Neural cell (in vitro differentiated cells): ENCODE measurements at regions not wholly inside any gene's neighbourhood (a gene's known extent, or its start where the extent isn't known, plus 50 kb on each side); places are given as distances from the start of the nearest gene placed in this dataset.

ENCODE experiments used
- POLR2AphosphoS5 ChIP-seq: IDR thresholded peaks from 2 replicates; pipeline ENCODE4 v1.6.1; 2012
- TAF1 ChIP-seq: IDR thresholded peaks from 2 replicates; pipeline ENCODE4 v1.6.1; 2012; ENCODE audit warnings: low read depth

GRCh38 chr2:239466061-239466754 is 65.4 kb upstream of the HDAC4 start:
- TF ChIP-seq POLR2AphosphoS5, result no peak
- TF ChIP-seq TAF1, result no peak
